Fibroblast of lung (primary cell): ENCODE measurements at regions not wholly inside any gene's neighbourhood (a gene's known extent, or its start where the extent isn't known, plus 50 kb on each side); places are given as distances from the start of the nearest gene placed in this dataset.

Experiments
- CTCF ChIP-seq, 2 donors: IDR thresholded peaks in 1 of 2; conservative IDR thresholded peaks in 1 of 2; 1 replicate in 1 of 2; 2 replicates in 1 of 2; pipeline ENCODE4 v1.5.1; 2011 to 2012; ENCODE audit warnings: low read length in 2 of 2, control low read depth in 1 of 2, inconsistent platforms in 1 of 2, low read depth in 1 of 2, mild to moderate bottlenecking in 1 of 2
- EZH2 ChIP-seq: IDR thresholded peaks from 2 replicates; pipeline ENCODE4 v1.5.1; 2012; ENCODE audit warnings: low read length, control low read depth, mild to moderate bottlenecking; ENCODE audit errors: missing control alignments

- TF ChIP-seq CTCF (conservative IDR thresholded peaks at IDR 0.05 in 1 of 2, IDR thresholded peaks at IDR 0.05 in 1 of 2; ENCODE audit: low read depth in 1 of 2, low read length in 2 of 2) (no peak), EZH2 (no peak)
Measured at GRCh38 chr2:19818543-19818942, 83.2 kb downstream of the TTC32 start.
